Heart left ventricle (tissue), 13 donors: ENCODE measurements at regions not wholly inside any gene's neighbourhood (a gene's known extent, or its start where the extent isn't known, plus 50 kb on each side); places are given as distances from the start of the nearest gene placed in this dataset.

ENCODE experiments used
- POLR2A ChIP-seq, 2 donors: fragments of 450-650 bp; IDR thresholded peaks; one replicate each; pipeline ENCODE4 v1.6.1; 2017; ENCODE audit warnings: antibody characterized with exemption in 2 of 2, mild to moderate bottlenecking in 2 of 2, moderate library complexity in 2 of 2
- TF ChIP-seq, protein P1 (sequence below), 12 donors: fragments of 200-600 bp; sonication (generic) in 4 of 12; IDR thresholded peaks; one replicate each; pipeline versions ENCODE4 v1.5.0 to v1.8.0; 2018 to 2022; ENCODE audit warnings: antibody characterized with exemption in 12 of 12, mild to moderate bottlenecking in 5 of 12
- donor health status: ischemic (EF 13 %, LVEDD 7.1; RV severe dilation, severe dysfunction).
- donor health status: DM: no; HTN: yes; CAD: no.
- donor health status: DM: no; HTN: no; CAD: no.
- donor health status: ischemic (EF 25% LVEDD 6.9; RV normal size, moderate dysfunction).
- donor health status: ischemic (EF 25% LVEDD 5.7; RV mildly dilated, moderate dysfunction).
- donor health status: ischemic (EF 35%, LVEDD 5.7; RV mildly dilated, moderate dysfunction).
- donor health status: nonischemic (EF 11% LVEDD 7.7; RV severe dilation, severe dysfunction).
- donor health status: DM: yes; HTN: yes; CAD: no.
- donor health status: PGD.
- donor health status: ischemic (EF 29% LVEDD 5.4; RV normal size, mild dysfunction).
- donor health status: nonischemic (EF 23%, LVEDD 6.1; RV moderate dilation, normal function).

DNA sequence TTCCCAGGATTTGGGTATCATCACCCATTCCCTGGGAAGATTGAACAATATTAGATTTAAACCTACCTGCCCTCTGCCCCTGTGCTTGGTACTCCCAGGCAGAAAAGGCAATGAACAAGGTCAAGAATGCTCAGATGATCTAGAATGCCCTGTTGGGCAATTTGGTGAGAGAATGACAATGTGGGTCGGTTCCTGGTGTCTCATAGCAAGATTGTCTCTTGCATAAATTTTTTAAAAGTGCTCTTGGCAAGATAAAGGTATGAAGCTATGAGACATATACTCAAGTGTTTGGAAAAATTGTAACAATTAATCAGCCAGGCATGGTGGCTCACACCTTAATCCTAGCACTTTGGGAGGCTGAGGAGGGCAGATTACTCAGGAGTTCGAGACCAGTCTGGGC, 86.0 kb upstream of the OTX2 start:
- TF ChIP-seq, protein P1, sequence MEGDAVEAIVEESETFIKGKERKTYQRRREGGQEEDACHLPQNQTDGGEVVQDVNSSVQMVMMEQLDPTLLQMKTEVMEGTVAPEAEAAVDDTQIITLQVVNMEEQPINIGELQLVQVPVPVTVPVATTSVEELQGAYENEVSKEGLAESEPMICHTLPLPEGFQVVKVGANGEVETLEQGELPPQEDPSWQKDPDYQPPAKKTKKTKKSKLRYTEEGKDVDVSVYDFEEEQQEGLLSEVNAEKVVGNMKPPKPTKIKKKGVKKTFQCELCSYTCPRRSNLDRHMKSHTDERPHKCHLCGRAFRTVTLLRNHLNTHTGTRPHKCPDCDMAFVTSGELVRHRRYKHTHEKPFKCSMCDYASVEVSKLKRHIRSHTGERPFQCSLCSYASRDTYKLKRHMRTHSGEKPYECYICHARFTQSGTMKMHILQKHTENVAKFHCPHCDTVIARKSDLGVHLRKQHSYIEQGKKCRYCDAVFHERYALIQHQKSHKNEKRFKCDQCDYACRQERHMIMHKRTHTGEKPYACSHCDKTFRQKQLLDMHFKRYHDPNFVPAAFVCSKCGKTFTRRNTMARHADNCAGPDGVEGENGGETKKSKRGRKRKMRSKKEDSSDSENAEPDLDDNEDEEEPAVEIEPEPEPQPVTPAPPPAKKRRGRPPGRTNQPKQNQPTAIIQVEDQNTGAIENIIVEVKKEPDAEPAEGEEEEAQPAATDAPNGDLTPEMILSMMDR (IDR thresholded peaks at IDR 0.05), result no peak
- no peak for TF ChIP-seq POLR2A (IDR thresholded peaks at IDR 0.05)
